ENCODE measurements at regions not wholly inside any gene's neighbourhood (a gene's known extent, or its start where the extent isn't known, plus 50 kb on each side); places are given as distances from the start of the nearest gene placed in this dataset.
A peak's percentile ranks its signal among the peaks of the same experiment; 100 is the strongest.

DNA sequence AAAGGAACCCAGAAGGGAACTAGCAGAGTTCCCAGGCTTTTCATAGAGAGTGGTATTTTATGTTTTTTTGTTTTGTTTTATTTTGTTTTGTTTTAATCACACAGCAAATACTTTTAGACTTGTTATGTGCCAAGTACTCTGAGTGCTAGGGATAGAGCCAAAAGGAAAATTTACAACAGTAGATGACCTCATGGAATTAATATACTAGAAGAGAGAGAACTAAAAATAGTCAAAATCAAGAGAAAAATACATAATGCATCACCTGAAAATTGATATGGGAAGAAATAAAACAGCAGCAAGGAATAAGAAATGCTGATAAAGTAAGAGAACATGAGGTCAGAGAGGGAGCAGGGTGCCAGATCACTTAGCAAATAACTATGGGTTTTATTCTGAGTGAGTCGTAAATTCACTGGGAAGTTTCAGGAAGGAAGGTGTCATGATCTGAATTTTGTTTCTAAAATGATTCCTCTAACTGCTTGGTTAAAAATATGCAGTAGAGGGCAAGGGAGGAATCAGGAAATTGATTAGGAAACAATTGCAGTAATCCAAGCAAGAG lies 351.0 kb downstream of the ANKRD7 start:
- no peak for DNase-seq

- no peak for DNase-seq
These were observed 356.4 kb downstream of the ANKRD7 start for GRCh38 chr7:118580743-118581382.

- no peak for DNase-seq
These were observed 359.1 kb downstream of the ANKRD7 start for GRCh38 chr7:118583641-118584040.

DNA sequence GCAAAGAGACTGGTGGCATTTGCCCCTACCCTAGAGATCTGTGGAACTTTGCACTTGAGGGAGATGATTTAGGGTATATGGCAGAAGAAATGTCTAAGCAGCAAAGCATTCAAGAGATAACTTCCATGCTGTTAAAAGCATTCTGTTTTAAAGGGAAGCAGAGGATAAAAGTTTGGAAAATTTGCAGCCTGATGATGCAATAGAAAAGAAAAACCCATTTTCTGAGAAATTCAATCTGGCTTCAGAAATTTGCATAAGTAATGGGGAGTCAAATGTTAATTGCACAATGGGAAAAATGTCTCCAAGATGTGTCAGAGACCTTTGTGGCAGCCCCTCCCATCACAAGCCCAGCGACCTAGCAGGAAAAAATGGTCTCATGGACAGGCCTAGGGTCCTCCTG lies 361.7 kb downstream of the ANKRD7 start:
- DNase-seq: no peak

- peak; percentile 32 to 49 (median 35) for DNase-seq
These were observed 365.6 kb downstream of the ANKRD7 start for GRCh38 chr7:118590107-118590506.

- no peak for DNase-seq
These were observed 377.6 kb downstream of the ANKRD7 start for GRCh38 chr7:118602090-118602489.

GRCh38 chr7:118606602-118607001 lies 382.1 kb downstream of the ANKRD7 start:
- DNase-seq: no peak

GRCh38 chr7:118609207-118609606 lies 384.7 kb downstream of the ANKRD7 start:
- no peak for DNase-seq

- DNase-seq: no peak
These were observed 391.2 kb downstream of the ANKRD7 start for GRCh38 chr7:118615681-118616080.

DNA sequence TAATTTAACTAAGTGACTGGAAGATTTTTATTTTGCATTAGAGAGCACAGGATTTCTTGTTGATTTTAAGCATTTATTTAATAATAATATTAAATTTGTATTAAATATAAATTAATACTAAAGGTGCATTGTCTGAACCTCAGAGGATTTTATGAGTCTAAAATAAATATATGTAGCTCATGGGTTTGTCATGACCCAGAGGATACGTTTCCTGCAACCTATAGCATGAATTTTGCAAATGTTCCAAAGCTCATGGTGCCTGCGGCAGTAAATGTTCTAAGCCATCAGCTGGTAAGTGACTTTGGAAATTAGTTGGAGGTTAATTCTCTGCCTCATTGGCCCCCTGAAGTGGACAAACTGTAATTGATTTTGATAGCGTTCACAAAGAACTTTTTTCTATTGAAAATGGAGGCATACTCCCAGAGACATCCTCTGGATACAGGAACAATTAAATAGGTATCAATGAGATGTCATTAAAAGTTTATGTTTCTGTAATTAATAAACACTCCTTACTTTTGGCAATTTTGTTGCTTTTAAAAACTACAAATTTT lies 397.4 kb downstream of the ANKRD7 start:
- no peak for DNase-seq

DNA sequence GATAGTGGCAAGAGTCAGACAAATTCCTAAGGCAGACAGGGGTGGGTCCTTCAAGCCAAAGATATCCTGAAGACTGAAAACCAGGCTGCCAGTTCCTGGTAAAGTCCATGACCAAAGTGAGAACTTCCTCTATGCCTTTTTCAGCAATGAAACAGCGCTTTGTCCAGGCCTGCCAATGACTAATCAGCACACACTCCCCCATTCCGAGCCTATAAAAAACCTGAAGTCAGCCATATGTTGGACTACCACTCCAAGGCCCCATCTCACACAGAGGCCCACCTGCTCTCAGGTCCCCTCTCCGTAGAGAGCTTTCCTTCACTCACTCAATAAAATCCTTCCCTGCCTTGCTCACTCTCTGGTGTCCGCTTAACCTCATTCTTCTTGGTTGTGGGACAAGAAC lies 402.2 kb downstream of the ANKRD7 start:
- no peak for DNase-seq

GRCh38 chr7:118627467-118627866 lies 403.0 kb downstream of the ANKRD7 start:
- DNase-seq: no peak

DNA sequence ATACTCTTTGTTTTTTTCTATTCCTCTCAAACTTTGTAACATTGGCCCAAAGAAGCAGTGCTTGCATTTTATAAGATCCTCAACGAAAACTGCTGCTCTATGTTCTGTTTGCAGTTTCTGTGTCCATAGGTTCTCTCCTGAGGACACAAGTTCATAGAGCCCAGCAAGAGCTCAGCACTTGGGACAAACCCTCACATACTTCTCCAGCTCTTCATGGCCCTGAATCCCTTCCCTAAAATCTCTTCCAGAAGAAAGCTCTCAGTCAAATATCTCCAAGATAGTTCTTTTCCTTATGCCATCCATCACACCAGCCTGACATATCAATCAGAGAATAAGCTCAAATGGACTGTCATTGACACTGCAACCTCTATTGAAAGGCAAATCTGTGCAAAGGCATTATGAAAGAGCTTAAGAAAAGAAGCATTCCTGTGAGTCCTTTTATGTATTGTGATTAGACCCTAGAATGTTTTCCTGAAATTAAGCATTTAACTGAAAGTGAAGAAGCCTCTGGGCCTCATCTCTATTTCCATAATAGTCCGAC lies 405.5 kb downstream of the ANKRD7 start:
- DNase-seq: no peak

- DNase-seq: no peak
These were observed 417.9 kb downstream of the ANKRD7 start for GRCh38 chr7:118642396-118642795.

DNA sequence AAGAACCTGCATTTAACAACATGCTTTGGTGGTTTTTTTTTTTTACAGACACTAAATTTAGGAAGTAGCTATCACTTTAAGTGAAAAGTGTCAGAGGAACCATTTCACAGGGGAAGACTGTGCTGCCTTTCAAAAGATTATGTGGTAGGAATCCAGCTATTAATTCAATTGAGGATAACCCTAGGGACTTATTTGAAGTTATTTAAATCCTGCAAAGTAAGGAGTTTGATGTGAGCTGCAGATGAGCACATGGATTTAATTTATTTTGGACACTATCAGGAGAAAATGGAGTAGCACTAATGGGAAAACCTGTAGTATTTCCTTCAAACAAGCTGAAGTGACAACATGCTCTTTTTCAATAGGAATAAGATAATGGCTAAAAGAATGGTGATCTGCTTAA lies 419.8 kb downstream of the ANKRD7 start:
- DNase-seq: no peak

- DNase-seq: no peak
These were observed 423.5 kb downstream of the ANKRD7 start for GRCh38 chr7:118648002-118648401.

DNA sequence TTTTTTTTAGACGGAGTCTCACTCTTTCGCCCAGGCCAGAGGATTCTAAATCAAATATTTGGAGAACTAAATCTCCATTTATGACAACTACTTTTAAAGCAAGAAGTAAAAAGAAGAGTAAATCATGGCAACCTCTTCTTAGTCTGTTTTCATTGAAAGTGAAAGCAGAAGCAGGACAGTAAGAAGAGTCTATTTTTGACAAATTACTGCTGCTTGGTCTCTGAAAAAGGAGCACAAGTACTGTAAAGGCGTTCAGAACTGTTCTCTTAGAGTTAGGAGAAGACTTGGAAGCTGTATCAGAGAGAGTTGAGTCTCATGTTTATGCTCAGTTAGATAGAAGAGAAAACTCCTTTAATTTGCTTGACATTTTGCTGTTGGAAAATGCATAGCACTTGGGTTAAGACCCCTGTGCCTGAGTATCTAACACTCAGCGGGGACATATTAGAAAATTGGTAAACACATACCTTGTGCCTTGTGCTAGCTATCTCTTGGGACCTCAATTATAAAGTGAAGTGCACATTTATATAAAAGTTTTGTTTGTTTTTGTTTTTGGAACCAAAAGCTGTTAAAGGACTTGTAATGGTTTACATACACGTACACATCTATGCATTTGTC lies 433.0 kb downstream of the ANKRD7 start:
- no peak for DNase-seq

- no peak for DNase-seq
These were observed 437.8 kb downstream of the ANKRD7 start for GRCh38 chr7:118662266-118662665.

DNA sequence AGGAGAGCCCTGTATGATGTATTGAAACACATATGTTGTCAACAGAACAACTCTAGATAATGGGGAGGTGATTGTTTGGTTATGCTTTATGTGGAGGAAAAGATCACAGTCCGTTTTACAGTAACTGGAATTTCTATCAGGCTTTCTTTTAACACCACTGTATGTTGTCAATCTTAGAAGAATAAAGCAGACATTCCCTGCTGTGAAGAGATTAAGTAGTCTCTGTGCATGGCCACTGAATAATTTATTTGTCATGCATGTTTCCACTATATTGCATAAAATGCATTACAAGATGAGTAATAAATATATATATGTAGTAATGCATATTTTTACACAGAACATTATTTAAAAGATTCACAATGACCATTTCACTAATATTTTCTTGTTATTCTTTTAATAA lies 440.0 kb downstream of the ANKRD7 start:
- DNase-seq: no peak

DNA sequence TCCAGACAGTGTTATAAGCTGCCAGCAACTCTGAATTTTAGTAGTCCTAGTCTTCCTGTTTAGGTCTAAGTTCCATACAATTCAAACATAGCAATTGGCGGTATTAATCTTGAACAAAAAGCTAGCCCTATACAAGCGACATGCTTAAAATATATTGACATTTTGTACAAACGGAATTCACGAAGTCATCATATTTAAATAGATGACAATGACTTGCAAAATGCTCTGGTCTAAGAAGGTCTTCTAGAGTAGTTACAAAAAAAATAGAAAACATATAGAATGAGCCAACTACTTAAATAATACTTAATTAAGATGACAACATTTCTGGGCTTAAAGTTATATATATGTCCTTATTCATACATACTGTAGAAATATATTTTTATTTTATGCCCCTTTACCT lies 446.6 kb downstream of the ANKRD7 start:
- DNase-seq: no peak

- no peak for DNase-seq
These were observed 460.3 kb downstream of the ANKRD7 start for GRCh38 chr7:118684796-118685195.

DNA sequence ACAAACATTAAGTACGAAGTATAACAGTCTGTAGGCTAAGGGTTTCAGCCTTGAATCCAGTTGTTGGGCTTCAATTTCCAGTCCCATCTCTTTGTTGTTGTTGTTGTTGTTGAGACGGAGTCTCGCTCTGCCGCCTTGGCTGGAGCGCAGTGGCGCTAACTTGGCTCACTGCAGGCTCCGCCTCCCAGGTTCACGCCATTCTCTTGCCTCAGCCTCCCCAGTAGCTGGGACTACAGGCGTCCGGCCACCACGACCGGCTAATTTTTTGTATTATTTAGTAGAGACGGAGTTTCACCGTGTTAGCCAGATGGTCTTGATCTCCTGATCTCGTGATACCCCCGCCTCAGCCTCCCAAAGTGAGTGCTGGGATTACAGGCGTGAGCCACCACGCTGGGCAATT lies 464.9 kb downstream of the ANKRD7 start:
- no peak for DNase-seq

- no peak for DNase-seq
These were observed 472.4 kb downstream of the ANKRD7 start for GRCh38 chr7:118696879-118697278.

DNA sequence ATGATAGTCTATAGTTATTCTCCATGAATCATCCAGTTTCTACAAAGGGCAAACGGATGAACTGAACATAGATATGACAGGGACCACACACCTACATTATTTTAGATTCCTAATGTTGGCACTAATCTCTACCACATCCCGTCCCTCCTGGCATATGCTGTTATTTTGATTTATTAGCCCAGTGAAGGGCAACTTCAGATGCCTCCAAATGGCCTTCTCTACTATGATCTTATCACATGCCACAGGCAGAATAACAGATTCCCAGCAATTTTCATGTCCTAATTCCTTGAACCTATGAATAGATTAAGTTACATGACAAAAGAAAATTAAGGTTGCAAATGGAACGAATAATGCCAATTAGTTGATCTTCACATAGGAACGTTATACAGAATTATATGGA lies 474.7 kb downstream of the ANKRD7 start:
- no peak for DNase-seq

All from suppressor macrophage (primary cell).